ENCODE measurements at regions not wholly inside any gene's neighbourhood (a gene's known extent, or its start where the extent isn't known, plus 50 kb on each side); places are given as distances from the start of the nearest gene placed in this dataset.

DNA sequence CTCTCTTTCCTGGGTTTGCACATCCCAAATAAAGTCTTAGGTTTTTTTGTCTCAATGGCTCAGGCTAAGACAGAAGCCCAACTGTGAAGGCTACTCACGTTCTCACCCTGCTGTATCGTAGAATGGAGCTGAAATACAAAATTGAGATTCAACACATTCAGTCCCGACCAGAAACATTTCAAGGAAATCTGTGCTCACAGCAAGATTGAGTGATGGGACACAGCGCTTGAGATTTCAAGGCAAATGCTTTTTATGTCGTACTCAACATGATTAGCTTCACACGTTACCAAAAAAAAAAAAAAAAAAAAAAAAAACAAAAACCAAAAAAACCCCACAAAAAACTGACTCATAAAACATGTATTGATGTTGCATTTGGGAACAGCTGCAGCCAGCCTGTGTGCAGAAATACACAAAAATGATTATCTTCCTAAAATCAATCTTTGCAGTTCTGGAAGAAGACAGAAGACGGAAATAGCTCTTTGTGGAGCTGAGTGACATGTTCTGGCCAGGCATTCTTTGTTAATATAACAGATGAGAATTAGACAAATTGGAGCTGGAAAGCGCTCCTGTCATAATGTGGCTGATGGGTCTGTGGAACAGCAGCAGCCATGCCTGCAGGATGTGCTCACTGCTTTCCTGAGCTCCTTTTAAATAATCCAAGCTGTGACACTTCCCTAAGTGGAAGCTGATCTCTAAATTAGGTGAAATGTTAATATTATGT, 453.2 kb downstream of the LPIN1 start:
- TF ChIP-seq POLR2A (IDR thresholded peaks at IDR 0.05) = no peak
- TF ChIP-seq, protein P1, sequence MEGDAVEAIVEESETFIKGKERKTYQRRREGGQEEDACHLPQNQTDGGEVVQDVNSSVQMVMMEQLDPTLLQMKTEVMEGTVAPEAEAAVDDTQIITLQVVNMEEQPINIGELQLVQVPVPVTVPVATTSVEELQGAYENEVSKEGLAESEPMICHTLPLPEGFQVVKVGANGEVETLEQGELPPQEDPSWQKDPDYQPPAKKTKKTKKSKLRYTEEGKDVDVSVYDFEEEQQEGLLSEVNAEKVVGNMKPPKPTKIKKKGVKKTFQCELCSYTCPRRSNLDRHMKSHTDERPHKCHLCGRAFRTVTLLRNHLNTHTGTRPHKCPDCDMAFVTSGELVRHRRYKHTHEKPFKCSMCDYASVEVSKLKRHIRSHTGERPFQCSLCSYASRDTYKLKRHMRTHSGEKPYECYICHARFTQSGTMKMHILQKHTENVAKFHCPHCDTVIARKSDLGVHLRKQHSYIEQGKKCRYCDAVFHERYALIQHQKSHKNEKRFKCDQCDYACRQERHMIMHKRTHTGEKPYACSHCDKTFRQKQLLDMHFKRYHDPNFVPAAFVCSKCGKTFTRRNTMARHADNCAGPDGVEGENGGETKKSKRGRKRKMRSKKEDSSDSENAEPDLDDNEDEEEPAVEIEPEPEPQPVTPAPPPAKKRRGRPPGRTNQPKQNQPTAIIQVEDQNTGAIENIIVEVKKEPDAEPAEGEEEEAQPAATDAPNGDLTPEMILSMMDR (IDR thresholded peaks at IDR 0.05) = no peak
- TF ChIP-seq EP300 (IDR thresholded peaks at IDR 0.05) = no peak
- TF ChIP-seq POLR2AphosphoS5 (IDR thresholded peaks at IDR 0.05) = peak in 2 of 4 donors; percentile 13 to 35
